Endothelial cell of umbilical vein (primary cell): ENCODE measurements at regions not wholly inside any gene's neighbourhood (a gene's known extent, or its start where the extent isn't known, plus 50 kb on each side); places are given as distances from the start of the nearest gene placed in this dataset.

Source experiments
- BruUV-seq: library from RNA; stranded (reverse); fragments of 400-500 nt; replicated peaks from 2 replicates; lab custom pipeline; 2021; lab: Mats Ljungman, UMichigan
- CTCF ChIA-PET: fragments of 300-600, 350-600 bp; sonication (Branson Sonifier 250); formaldehyde crosslinking; loops from one replicate; lab custom pipeline; 2021; ENCODE audit warnings: antibody characterized with exemption, inconsistent platforms; lab: Charles Lee
- POLR2A ChIA-PET: fragments of 300-600, 350-600 bp; sonication (Branson Sonifier 250); formaldehyde crosslinking; loops from one replicate; lab custom pipeline; 2021; ENCODE audit warnings: antibody characterized with exemption, inconsistent platforms; lab: Charles Lee
- DNase-seq: peaks from one replicate; pipeline ENCODE4 v3.0.0-alpha.2; 2011; ENCODE audit warnings: low read depth, low spot score
- FAIRE-seq: peaks from 2 replicates; lab custom pipeline; 2011; peaks lifted over from hg19 to GRCh38; lab: Jason Lieb, UNC
- H2AFZ ChIP-seq: 2 replicates; pipeline ENCODE4 v1.6.0; 2012; ENCODE audit warnings: low read depth, low read length, control low read depth, inconsistent platforms
- H3K27ac ChIP-seq: 2 replicates; pipeline ENCODE4 v1.5.1; 2011; ENCODE audit warnings: low read depth, mild to moderate bottlenecking, control low read depth, low read length, moderate library complexity; ENCODE audit not compliant: insufficient read depth
- H3K27me3 ChIP-seq, 2 experiments: 2 replicates each; pipeline versions ENCODE4 v1.6.0 to v1.6.1; 2011; ENCODE audit warnings: low read length in 2 of 2, mixed read lengths in 1 of 2; ENCODE audit not compliant: control insufficient read depth in 2 of 2, insufficient read depth in 2 of 2
- H3K36me3 ChIP-seq, 2 experiments: 2 replicates in 1 of 2; 3 replicates in 1 of 2; pipeline ENCODE4 v1.5.1; 2011; ENCODE audit warnings: low read length in 2 of 2, mild to moderate bottlenecking in 1 of 2, moderate library complexity in 1 of 2; ENCODE audit not compliant: control insufficient read depth in 2 of 2, insufficient read depth in 2 of 2; ENCODE audit errors: extremely low read depth in 1 of 2
- H3K4me1 ChIP-seq: 3 replicates; pipeline ENCODE4 v1.5.1; 2011; ENCODE audit warnings: mild to moderate bottlenecking, low read length; ENCODE audit not compliant: control insufficient read depth, insufficient read depth; ENCODE audit errors: extremely low read depth
- H3K4me2 ChIP-seq: 2 replicates; pipeline ENCODE4 v1.6.1; 2011; ENCODE audit warnings: low read length, control low read depth, mixed read lengths; ENCODE audit not compliant: insufficient read depth
- H3K4me3 ChIP-seq, 3 experiments: fragments of 200-600 bp in 1 of 3; sonication (generic), shearing (Covaris generic) in 1 of 3; replicated peaks in 1 of 3; 2 replicates each; pipeline ENCODE4 v1.5.1; 2011 to 2016; ENCODE audit warnings: control low read depth in 3 of 3, low read length in 3 of 3, mild to moderate bottlenecking in 2 of 3, inconsistent platforms in 1 of 3, low read depth in 1 of 3, moderate library complexity in 1 of 3; ENCODE audit not compliant: insufficient read depth in 1 of 3
- H3K79me2 ChIP-seq: 2 replicates; pipeline ENCODE4 v1.6.0; 2012; ENCODE audit warnings: low read length, inconsistent platforms; ENCODE audit not compliant: control insufficient read depth, insufficient read depth
- H3K9ac ChIP-seq: replicated peaks from 2 replicates; pipeline ENCODE3; 2011; ENCODE audit warnings: low read length, control low read depth; ENCODE audit not compliant: insufficient read depth; ENCODE audit errors: extremely low read depth
- H3K9me1 ChIP-seq: replicated peaks from 3 replicates; pipeline ENCODE4 v1.6.0; 2011; ENCODE audit warnings: mild to moderate bottlenecking, low read length; ENCODE audit not compliant: control insufficient read depth, insufficient read depth; ENCODE audit errors: extremely low read depth
- H3K9me3 ChIP-seq: replicated peaks from 2 replicates; pipeline ENCODE4 v1.5.1; 2012; ENCODE audit warnings: low read length, inconsistent platforms; ENCODE audit not compliant: control insufficient read depth, insufficient read depth
- H4K20me1 ChIP-seq: replicated peaks from 2 replicates; pipeline ENCODE3; 2011; ENCODE audit warnings: mild to moderate bottlenecking, low read length; ENCODE audit not compliant: control insufficient read depth, insufficient read depth; ENCODE audit errors: extremely low read depth
- EZH2 ChIP-seq: IDR thresholded peaks from 2 replicates; pipeline ENCODE4 v1.6.1; 2012; ENCODE audit warnings: borderline replicate concordance, low read depth, mild to moderate bottlenecking, moderate library complexity, low read length, inconsistent platforms; ENCODE audit not compliant: severe bottlenecking
- GATA2 ChIP-seq: IDR thresholded peaks from 2 replicates; pipeline ENCODE4 v1.7.0; 2011; ENCODE audit warnings: low read depth, mild to moderate bottlenecking, moderate library complexity, mixed read lengths, low read length; ENCODE audit not compliant: insufficient read length, insufficient read depth
- JUN ChIP-seq: IDR thresholded peaks from 2 replicates; pipeline ENCODE4 v1.6.1; 2011; ENCODE audit warnings: borderline replicate concordance, low read depth; ENCODE audit not compliant: insufficient read length, insufficient read depth
- POLR2A ChIP-seq: IDR thresholded peaks from 2 replicates; pipeline ENCODE4 v1.6.1; 2012; ENCODE audit warnings: low read depth, mild to moderate bottlenecking, control low read depth, low read length
- POLR2AphosphoS5 ChIP-seq: IDR thresholded peaks from 2 replicates; pipeline ENCODE4 v1.6.1; 2012; ENCODE audit warnings: low read depth, mild to moderate bottlenecking, control low read depth, low read length, moderate library complexity; ENCODE audit not compliant: insufficient read depth
- dilution Hi-C: fragments of 300-500 bp; cut with MboI; formaldehyde crosslinking; loops from one replicate; pipeline ENCODE4 v1.15.0; 2019; ENCODE audit warnings: low sequenced_read_pairs; ENCODE audit not compliant: extremely low pct_ligation_motif_present
- intact Hi-C: fragments of 100-400 bp; cut with micrococcal nuclease; formaldehyde crosslinking; loops from one replicate; pipeline ENCODE4 v1.10.0; 2022
- TF ChIP-seq, protein P1 (sequence below): IDR thresholded peaks from 2 replicates; pipeline ENCODE4 v1.6.1; 2011; ENCODE audit not compliant: insufficient read depth, insufficient read length
- TF ChIP-seq, protein P2 (sequence below), 2 donors: IDR thresholded peaks; 1 replicate in 1 of 2; 2 replicates in 1 of 2; pipeline ENCODE4 v1.5.1; 2011; ENCODE audit warnings: low read length in 2 of 2, mild to moderate bottlenecking in 2 of 2, moderate library complexity in 2 of 2, control low read depth in 1 of 2, inconsistent platforms in 1 of 2, low read depth in 1 of 2; ENCODE audit not compliant: insufficient read depth in 1 of 2; ENCODE audit errors: extremely low read depth in 1 of 2

DNA sequence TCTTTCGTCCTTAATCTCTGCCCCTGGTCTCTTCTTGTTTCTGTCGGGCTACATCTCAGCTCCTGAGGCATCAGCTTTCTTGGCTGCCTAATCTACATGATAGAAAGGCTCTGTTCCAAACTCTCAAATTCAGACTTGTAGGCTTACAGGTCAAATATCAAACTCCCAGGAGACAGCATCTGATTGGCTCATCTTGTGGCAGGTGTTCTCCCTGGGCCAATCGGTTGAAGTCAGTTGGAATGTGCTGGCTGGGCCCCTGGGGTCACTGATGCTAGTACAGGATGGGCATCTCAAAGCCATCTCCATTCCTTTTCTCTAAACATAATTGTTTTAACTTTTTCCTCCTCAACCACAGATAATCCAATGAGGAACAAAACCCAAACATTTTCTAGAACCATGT lies 198.7 kb downstream of the CNTN3 start:
- intact Hi-C loops: no loop called here
- CTCF ChIA-PET: no interaction called here
- H3K4me1 ChIP-seq: no peaks in the 10 kb centered on the region

More for the DNA sequence above, 198.7 kb downstream of the CNTN3 start:
- POLR2A ChIA-PET: no interaction called here
- dilution Hi-C loops: no loop called here
- no peaks in the 10 kb centered on the region for H4K20me1 ChIP-seq
- no peak overlapping the region for H3K9ac ChIP-seq
- FAIRE-seq (no peak), DNase-seq (no peak)
- no peaks in the 10 kb centered on the region for H3K9me1 ChIP-seq
- H3K4me3 ChIP-seq: no peak overlapping the region
- no peak overlapping the region for H2AFZ ChIP-seq
- H3K27ac ChIP-seq: no peak overlapping the region
- H3K4me2 ChIP-seq: no peak overlapping the region
- no peaks in the 10 kb centered on the region for H3K9me3 ChIP-seq
- H3K79me2 ChIP-seq: no peaks in the 10 kb centered on the region
- no peaks in the 10 kb centered on the region for H3K27me3 ChIP-seq
- H3K36me3 ChIP-seq: no peaks in the 10 kb centered on the region
- TF ChIP-seq, protein P1, sequence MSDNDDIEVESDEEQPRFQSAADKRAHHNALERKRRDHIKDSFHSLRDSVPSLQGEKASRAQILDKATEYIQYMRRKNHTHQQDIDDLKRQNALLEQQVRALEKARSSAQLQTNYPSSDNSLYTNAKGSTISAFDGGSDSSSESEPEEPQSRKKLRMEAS: no peak
- no peak for TF ChIP-seq POLR2A
- no peak for TF ChIP-seq GATA2
- no peak for TF ChIP-seq POLR2AphosphoS5
- TF ChIP-seq, protein P2, sequence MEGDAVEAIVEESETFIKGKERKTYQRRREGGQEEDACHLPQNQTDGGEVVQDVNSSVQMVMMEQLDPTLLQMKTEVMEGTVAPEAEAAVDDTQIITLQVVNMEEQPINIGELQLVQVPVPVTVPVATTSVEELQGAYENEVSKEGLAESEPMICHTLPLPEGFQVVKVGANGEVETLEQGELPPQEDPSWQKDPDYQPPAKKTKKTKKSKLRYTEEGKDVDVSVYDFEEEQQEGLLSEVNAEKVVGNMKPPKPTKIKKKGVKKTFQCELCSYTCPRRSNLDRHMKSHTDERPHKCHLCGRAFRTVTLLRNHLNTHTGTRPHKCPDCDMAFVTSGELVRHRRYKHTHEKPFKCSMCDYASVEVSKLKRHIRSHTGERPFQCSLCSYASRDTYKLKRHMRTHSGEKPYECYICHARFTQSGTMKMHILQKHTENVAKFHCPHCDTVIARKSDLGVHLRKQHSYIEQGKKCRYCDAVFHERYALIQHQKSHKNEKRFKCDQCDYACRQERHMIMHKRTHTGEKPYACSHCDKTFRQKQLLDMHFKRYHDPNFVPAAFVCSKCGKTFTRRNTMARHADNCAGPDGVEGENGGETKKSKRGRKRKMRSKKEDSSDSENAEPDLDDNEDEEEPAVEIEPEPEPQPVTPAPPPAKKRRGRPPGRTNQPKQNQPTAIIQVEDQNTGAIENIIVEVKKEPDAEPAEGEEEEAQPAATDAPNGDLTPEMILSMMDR (IDR thresholded peaks at IDR 0.05; ENCODE audit: extremely low read depth in 1 of 2, insufficient read depth in 1 of 2, low read depth in 1 of 2, low read length in 2 of 2): no peak
- no peak for TF ChIP-seq EZH2
- no peak for TF ChIP-seq JUN
- BruUV-seq: no TSS peak
